ENCODE measurements at regions not wholly inside any gene's neighbourhood (a gene's known extent, or its start where the extent isn't known, plus 50 kb on each side); places are given as distances from the start of the nearest gene placed in this dataset.
A peak's percentile ranks its signal among the peaks of the same experiment; 100 is the strongest.

DNA sequence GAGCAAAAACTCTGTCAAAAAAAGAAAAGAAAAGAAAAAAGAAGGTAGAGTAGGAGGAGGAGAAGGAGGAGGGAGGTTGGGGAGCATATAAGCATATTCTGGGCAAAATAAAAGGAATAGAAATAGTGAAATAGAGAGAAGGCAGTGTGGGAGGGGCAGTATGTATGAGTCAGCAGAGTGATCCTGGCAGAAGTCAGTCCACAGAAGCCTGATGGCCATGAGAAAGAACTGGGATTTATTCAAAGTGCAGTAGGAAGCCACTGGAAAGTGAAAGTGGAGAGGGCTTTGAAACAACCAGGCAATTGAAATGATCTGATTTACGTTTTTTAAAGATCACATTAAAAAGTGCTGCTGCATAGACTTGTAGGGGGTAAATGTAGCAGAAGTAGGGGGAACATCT, 368.6 kb upstream of the USP15 start:
- TF ChIP-seq CTCF (IDR thresholded peaks at IDR 0.05; ENCODE audit: insufficient read depth, low read depth, low read length): no peak
- no peak overlapping the region for H3K4me3 ChIP-seq (ENCODE audit: low read depth, low read length)
- DNase-seq (ENCODE audit: low read depth): peak; percentile 28

DNA sequence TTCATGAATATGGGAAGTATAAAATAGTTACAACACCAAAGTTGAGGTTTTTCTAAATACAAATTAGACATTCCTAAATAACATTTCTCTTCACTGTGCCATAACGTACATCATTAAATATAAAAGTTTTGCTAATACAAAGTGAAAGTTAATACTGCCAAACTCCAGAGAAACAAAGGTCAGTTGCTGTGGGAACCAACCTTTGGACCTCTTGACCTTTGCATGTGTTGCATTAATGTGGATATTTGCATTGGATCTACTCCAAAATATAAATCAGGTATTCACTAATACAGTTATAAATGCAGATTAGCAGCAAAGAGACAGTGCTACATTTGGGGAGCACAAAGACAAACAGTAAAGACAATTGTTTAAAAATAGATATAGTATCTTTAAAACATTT, 366.0 kb upstream of the USP15 start:
- no peak overlapping the region for H3K4me3 ChIP-seq (ENCODE audit: low read depth, low read length)
- DNase-seq (ENCODE audit: low read depth): no peak
- no peak for TF ChIP-seq CTCF (IDR thresholded peaks at IDR 0.05; ENCODE audit: insufficient read depth, low read depth, low read length)

GRCh38 chr12:61896436-61896835, 363.8 kb upstream of the USP15 start:
- H3K4me3 ChIP-seq (ENCODE audit: low read depth, low read length): no peak overlapping the region
- no peak for TF ChIP-seq CTCF (IDR thresholded peaks at IDR 0.05; ENCODE audit: insufficient read depth, low read depth, low read length)
- no peak for DNase-seq (ENCODE audit: low read depth)

GRCh38 chr12:61902403-61902802, 357.8 kb upstream of the USP15 start:
- no peak for TF ChIP-seq CTCF (IDR thresholded peaks at IDR 0.05; ENCODE audit: insufficient read depth, low read depth, low read length)
- no peak overlapping the region for H3K4me3 ChIP-seq (ENCODE audit: low read depth, low read length)
- DNase-seq (ENCODE audit: low read depth): no peak

GRCh38 chr12:61911113-61911512, 349.1 kb upstream of the USP15 start:
- DNase-seq (ENCODE audit: low read depth): no peak
- TF ChIP-seq CTCF (IDR thresholded peaks at IDR 0.05; ENCODE audit: insufficient read depth, low read depth, low read length): no peak
- H3K4me3 ChIP-seq (ENCODE audit: low read depth, low read length): no peak overlapping the region

- TF ChIP-seq CTCF (IDR thresholded peaks at IDR 0.05; ENCODE audit: insufficient read depth, low read depth, low read length): no peak
- DNase-seq (ENCODE audit: low read depth): peak; percentile 2
- H3K4me3 ChIP-seq (ENCODE audit: low read depth, low read length): no peak overlapping the region
These were observed 344.8 kb upstream of the USP15 start for GRCh38 chr12:61915420-61915819.

GRCh38 chr12:61916831-61917230, 343.4 kb upstream of the USP15 start:
- H3K4me3 ChIP-seq (ENCODE audit: low read depth, low read length): no peak overlapping the region
- DNase-seq (ENCODE audit: low read depth): no peak
- TF ChIP-seq CTCF (IDR thresholded peaks at IDR 0.05; ENCODE audit: insufficient read depth, low read depth, low read length): no peak
